ENCODE measurements at regions not wholly inside any gene's neighbourhood (a gene's known extent, or its start where the extent isn't known, plus 50 kb on each side); places are given as distances from the start of the nearest gene placed in this dataset.

DNA sequence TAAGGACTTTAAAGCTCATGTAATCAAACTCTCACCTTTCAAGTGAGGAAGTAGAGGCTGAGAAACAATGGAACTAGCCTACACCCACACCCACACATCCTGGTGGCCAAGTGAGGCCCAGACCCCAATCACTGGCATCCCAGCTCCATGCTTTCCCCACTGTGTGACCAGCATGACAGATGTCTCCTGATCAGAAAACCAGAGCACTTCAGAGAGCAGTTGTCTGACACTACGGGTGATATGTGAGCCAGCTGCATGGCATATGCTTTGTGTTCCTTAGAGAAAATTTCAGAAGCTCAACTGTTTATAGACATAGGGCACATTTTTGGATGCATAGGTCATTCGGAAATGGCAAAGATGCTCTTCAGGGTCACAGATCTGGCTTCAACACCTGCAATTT, 315.2 kb downstream of the NDFIP2 start:
- CTCF ChIA-PET: no interaction called here

DNA sequence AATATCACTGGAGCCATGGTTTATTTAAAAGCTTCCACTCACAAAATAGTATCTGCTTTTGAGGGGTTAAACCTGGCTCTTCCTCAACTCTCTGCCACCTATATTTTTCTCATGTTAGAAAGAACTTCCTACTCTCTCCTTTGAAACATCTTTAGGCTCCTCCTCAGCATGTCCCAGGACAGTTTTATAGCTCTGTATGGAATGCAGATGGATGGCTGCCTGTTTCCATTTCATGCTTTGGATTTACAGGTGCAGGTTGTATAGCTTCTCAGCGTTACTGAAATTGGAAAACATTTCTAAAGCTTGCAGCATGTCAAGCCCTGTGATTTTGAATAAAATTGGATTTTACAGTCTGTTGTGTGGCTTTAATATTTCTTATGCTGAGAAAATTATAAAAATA, 314.0 kb downstream of the NDFIP2 start:
- POLR2A ChIA-PET: no interaction called here
- TF ChIP-seq, protein P1, sequence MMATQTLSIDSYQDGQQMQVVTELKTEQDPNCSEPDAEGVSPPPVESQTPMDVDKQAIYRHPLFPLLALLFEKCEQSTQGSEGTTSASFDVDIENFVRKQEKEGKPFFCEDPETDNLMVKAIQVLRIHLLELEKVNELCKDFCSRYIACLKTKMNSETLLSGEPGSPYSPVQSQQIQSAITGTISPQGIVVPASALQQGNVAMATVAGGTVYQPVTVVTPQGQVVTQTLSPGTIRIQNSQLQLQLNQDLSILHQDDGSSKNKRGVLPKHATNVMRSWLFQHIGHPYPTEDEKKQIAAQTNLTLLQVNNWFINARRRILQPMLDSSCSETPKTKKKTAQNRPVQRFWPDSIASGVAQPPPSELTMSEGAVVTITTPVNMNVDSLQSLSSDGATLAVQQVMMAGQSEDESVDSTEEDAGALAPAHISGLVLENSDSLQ (IDR thresholded peaks at IDR 0.05): peak; percentile 84
- no peak for TF ChIP-seq SUZ12 (IDR thresholded peaks at IDR 0.05)
- CTCF ChIA-PET: no interaction called here
- DNase-seq (ENCODE audit: extremely low spot score): no peak

More for the DNA sequence above, 315.2 kb downstream of the NDFIP2 start:
- DNase-seq (ENCODE audit: extremely low spot score): no peak
- POLR2A ChIA-PET: interaction anchor here (1.0 kb wide), 1 partner anchor 13 kb away, joined by 3 read pairs; no protein-coding TSS in a partner anchor
- TF ChIP-seq NFRKB (IDR thresholded peaks at IDR 0.05) (no peak), TARDBP (IDR thresholded peaks at IDR 0.05) (no peak), CTBP1 (IDR thresholded peaks at IDR 0.05; ENCODE audit: borderline replicate concordance) (no peak), BHLHE40 (IDR thresholded peaks at IDR 0.05; ENCODE audit: borderline replicate concordance) (no peak), FOXA1 (IDR thresholded peaks at IDR 0.05) (no peak), LEF1 (IDR thresholded peaks at IDR 0.05; ENCODE audit: borderline replicate concordance) (no peak), L3MBTL2 (conservative IDR thresholded peaks at IDR 0.05) (no peak), FOXM1 (IDR thresholded peaks at IDR 0.05; ENCODE audit: borderline replicate concordance) (no peak)

DNA sequence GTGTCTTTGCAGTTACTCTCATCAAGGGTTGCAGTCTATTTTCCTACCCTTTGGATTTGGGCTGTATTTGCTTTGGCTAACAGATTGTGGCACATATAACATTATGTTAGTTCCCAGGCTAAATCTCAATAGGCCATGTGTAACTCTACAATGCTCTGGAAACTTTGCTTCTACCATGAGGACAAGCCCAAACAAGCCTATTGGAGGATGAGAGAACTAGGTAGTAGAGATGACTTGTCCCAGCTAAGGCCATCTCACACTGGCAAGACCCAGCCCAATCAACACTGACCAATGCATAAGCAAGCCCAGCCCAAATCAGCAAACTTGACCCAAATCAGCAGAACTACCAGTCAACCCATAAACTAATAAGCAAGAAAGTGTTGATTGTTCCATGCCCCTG, 311.8 kb downstream of the NDFIP2 start:
- DNase-seq (ENCODE audit: extremely low spot score): no peak
- CTCF ChIA-PET: no interaction called here
- TF ChIP-seq, protein P1 (IDR thresholded peaks at IDR 0.05): no peak
- no peak for TF ChIP-seq L3MBTL2 (conservative IDR thresholded peaks at IDR 0.05)
- POLR2A ChIA-PET: interaction anchor here (1.4 kb wide), 1 partner anchor 548 kb away, joined by 4 read pairs; the partner anchor contains the start of gene SPRY2

DNA sequence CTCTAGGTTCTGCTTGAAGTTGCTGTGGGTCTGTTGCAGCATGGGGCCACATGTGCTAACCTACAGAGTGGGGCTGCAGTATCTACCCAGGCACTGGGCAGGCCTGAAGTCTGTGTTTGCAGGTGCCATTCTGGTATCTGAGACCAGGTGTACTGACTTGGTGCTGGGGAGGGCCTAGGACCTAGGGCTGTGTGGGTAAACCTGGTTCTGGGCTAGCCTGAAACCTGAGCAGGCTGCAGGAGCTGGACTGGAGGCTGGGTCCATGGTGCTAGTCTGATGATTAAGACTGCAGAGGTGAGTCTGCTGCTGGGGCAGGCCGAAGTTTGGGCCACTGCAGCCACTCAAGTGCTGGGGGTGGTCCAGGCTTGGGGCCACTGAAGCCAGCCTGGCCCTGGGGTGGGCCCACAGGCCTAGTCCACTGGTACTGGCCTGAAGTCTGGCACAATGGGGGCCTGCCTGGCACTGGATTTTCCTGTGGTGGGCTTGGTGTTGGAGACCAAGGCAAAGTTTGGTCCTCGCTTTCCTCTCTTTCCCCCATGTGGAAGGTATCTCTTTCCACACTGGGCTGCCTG, 310.6 kb downstream of the NDFIP2 start:
- DNase-seq (ENCODE audit: extremely low spot score): no peak
- CTCF ChIA-PET: no interaction called here
- TF ChIP-seq, protein P1 (IDR thresholded peaks at IDR 0.05): no peak
- TF ChIP-seq FOXM1 (IDR thresholded peaks at IDR 0.05; ENCODE audit: borderline replicate concordance) (no peak), LEF1 (IDR thresholded peaks at IDR 0.05; ENCODE audit: borderline replicate concordance) (no peak), ARNT (IDR thresholded peaks at IDR 0.05) (no peak), BHLHE40 (IDR thresholded peaks at IDR 0.05; ENCODE audit: borderline replicate concordance) (no peak), TARDBP (IDR thresholded peaks at IDR 0.05) (no peak), FOXA1 (IDR thresholded peaks at IDR 0.05) (no peak), L3MBTL2 (conservative IDR thresholded peaks at IDR 0.05) (no peak), ZNF384 (IDR thresholded peaks at IDR 0.05) (no peak), NFRKB (IDR thresholded peaks at IDR 0.05) (no peak)
- POLR2A ChIA-PET: interaction anchor here (1.4 kb wide), 1 partner anchor 550 kb away, joined by 4 read pairs; the partner anchor contains the start of gene SPRY2

DNA sequence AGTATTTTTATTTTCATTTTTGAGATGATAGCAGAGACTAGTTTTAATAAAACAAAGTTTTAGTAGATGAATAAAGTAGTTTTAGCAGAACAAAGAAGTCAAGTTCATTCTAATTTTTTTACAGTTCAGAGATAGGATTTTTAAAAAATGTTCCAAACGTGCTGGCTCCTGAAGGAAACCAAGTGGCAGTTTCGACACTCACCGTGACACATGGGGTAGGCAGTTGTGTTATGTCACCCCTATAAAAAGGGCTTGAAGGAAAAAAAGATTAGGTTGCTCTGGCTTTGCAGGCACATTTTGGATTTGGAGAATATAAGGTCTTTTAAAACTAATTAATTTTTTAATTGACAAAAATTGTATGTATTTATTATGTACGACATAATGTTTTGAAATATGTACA, 305.2 kb downstream of the NDFIP2 start:
- no peak for TF ChIP-seq ELF4 (IDR thresholded peaks at IDR 0.05)
- POLR2A ChIA-PET: no interaction called here
- DNase-seq (ENCODE audit: extremely low spot score): no peak
- CTCF ChIA-PET: no interaction called here

DNA sequence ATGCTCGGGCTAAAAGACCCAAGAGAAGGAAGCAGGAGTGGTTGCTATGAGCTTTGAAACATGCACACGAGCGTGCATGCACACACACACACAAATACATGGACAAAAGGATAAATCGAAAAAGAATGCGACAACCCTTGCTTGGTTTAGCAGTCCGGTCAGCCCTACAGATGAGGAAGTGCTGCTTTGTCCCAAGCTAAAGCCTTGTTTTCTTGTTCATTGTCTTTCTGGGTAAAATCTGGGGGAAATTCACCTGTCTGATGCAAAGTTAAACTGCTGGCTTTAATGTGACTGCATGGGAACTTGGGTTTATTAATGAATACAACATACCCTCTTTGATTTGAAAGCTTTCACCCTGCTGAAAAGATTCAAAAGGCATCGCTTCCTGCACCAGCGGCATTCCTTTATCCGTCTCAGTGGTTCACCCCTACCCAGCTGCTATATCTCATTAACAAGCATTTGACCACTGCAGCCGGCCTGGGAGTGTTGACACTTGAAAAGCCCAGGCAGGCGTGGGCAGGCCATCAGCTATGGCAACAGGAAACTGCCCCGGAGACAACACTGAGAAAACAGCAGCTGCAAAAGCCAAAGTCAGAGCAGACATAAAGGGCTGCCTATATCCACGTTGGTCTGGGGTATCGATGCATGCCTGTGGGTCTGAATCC, 301.7 kb downstream of the NDFIP2 start:
- POLR2A ChIA-PET: interaction anchor here (0.8 to 1.4 kb wide), 2 partner anchors 13 to 558 kb away, joined by 3 to 4 read pairs; partner anchors contain the start of gene SPRY2

DNA sequence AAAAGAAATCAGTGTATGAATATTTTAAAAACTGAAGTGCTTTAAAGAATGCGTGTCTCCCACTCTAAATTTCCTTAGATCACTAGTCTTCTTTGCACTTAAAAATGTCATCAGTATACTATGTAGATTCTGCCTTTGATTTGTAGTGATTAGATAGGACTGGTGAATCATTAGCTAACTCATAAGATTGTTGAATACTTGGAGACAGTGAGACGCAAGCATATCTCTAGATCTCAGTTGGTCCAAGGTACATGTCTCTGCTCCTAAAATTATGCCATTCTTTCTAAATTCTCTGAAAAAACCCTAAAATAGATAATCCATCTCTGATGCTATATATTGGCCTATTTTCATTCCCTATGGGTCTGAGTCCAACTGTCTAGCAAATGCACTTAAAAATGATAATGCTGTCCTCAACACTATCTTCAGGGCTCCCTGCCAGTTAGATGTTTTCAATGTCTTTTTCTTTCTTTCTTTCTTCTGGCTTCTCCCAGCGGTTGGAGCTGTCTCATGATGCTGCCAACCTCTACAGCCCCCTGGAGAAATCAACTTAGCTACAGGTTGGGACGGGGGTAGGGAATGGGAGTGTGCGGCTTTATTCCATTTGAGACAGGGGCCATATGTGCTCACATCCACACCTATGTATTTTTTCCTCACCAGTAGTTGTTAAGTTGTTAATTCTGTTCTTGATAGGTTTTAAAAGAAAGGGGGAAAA, 301.0 kb downstream of the NDFIP2 start:
- ChIA-PET CTCF (interaction anchor here (0.6 kb wide), 1 partner anchor 544 kb away, joined by 3 read pairs; no protein-coding TSS in a partner anchor), POLR2A (interaction anchor here (0.8 to 1.4 kb wide), 2 partner anchors 14 to 559 kb away, joined by 3 to 4 read pairs; partner anchors contain the start of gene SPRY2)
- no peak for TF ChIP-seq LEF1 (IDR thresholded peaks at IDR 0.05; ENCODE audit: borderline replicate concordance)
- TF ChIP-seq FOXM1 (IDR thresholded peaks at IDR 0.05; ENCODE audit: borderline replicate concordance): no peak
- TF ChIP-seq, protein P1 (IDR thresholded peaks at IDR 0.05): no peak
- TF ChIP-seq TARDBP (IDR thresholded peaks at IDR 0.05): no peak
- TF ChIP-seq NFRKB (IDR thresholded peaks at IDR 0.05): no peak
- no peak for TF ChIP-seq FOXA1 (IDR thresholded peaks at IDR 0.05)
- no peak for TF ChIP-seq CTBP1 (IDR thresholded peaks at IDR 0.05; ENCODE audit: borderline replicate concordance)
- no peak for TF ChIP-seq SP1 (IDR thresholded peaks at IDR 0.05)
- no peak for TF ChIP-seq ZNF384 (IDR thresholded peaks at IDR 0.05)
- TF ChIP-seq FOXK2 (IDR thresholded peaks at IDR 0.05): no peak
- TF ChIP-seq L3MBTL2 (conservative IDR thresholded peaks at IDR 0.05): no peak
- no peak for TF ChIP-seq SUZ12 (IDR thresholded peaks at IDR 0.05)
- DNase-seq (ENCODE audit: extremely low spot score): no peak

More for the DNA sequence above, 301.7 kb downstream of the NDFIP2 start:
- TF ChIP-seq TARDBP (IDR thresholded peaks at IDR 0.05) (no peak), HDGF (IDR thresholded peaks at IDR 0.05; ENCODE audit: borderline replicate concordance) (no peak), L3MBTL2 (conservative IDR thresholded peaks at IDR 0.05) (no peak), SP1 (IDR thresholded peaks at IDR 0.05) (no peak), ELF4 (IDR thresholded peaks at IDR 0.05) (no peak)
- CTCF ChIA-PET: interaction anchor here (0.5 to 0.6 kb wide), 2 partner anchors 69 to 544 kb away, joined by 3 to 4 read pairs; no protein-coding TSS in a partner anchor
- DNase-seq (ENCODE audit: extremely low spot score): no peak
